SK-N-SH (cell line): ENCODE measurements at regions not wholly inside any gene's neighbourhood (a gene's known extent, or its start where the extent isn't known, plus 50 kb on each side); places are given as distances from the start of the nearest gene placed in this dataset.
A peak's percentile ranks its signal among the peaks of the same experiment; 100 is the strongest.

Experiments
- CTCF ChIA-PET: fragments of 300-600, 350-600 bp; formaldehyde crosslinking; extraction: SDS; loops from one replicate; lab custom pipeline; 2021; lab: Yijun Ruan, JAX
- POLR2A ChIA-PET: fragments of 350-600 bp; sonication (Branson Sonifier 250); formaldehyde crosslinking; extraction: SDS; loops from one replicate; lab custom pipeline; 2020; ENCODE audit warnings: antibody characterized with exemption, inconsistent platforms; lab: Yijun Ruan, JAX
- DNase-seq: peaks from one replicate; pipeline ENCODE4 v3.0.0; 2012
- H2AFZ ChIP-seq: fragments of 200-600 bp; sonication (generic); 2 replicates; pipeline ENCODE4 v1.8.1; 2016; ENCODE audit warnings: antibody characterized with exemption, mild to moderate bottlenecking, low read depth
- H3F3A ChIP-seq: fragments of 200-600 bp; sonication (generic); replicated peaks from 2 replicates; pipeline ENCODE3; 2016; ENCODE audit warnings: antibody characterized with exemption, mild to moderate bottlenecking; ENCODE audit not compliant: insufficient read depth
- H3K27ac ChIP-seq, 2 experiments: fragments of 200-500 bp in 1 of 2; fragments of 200-600 bp in 1 of 2; sonication (Bioruptor generic) in 1 of 2; sonication (generic), shearing (Covaris generic) in 1 of 2; 2 replicates each; pipeline versions ENCODE4 v1.5.1 to v1.6.1; 2014 to 2016; ENCODE audit warnings: low read depth in 2 of 2, inconsistent platforms in 1 of 2, low read length in 1 of 2, mild to moderate bottlenecking in 1 of 2, mixed read lengths in 1 of 2
- H3K27me3 ChIP-seq: fragments of 200-600 bp; sonication (generic), shearing (Covaris generic); 2 replicates; pipeline ENCODE4 v1.6.1; 2016; ENCODE audit warnings: mixed run types; ENCODE audit not compliant: insufficient read depth
- H3K36me3 ChIP-seq, 2 experiments: fragments of 200-500 bp in 1 of 2; fragments of 200-600 bp in 1 of 2; sonication (Bioruptor generic) in 1 of 2; sonication (generic) in 1 of 2; replicated peaks in 1 of 2; 2 replicates each; pipeline versions ENCODE3 to v1.5.1; 2014 to 2016; ENCODE audit warnings: low read length in 1 of 2, mild to moderate bottlenecking in 1 of 2; ENCODE audit not compliant: insufficient read depth in 2 of 2, control insufficient read depth in 1 of 2
- H3K4me1 ChIP-seq, 2 experiments: fragments of 200-500 bp in 1 of 2; fragments of 200-600 bp in 1 of 2; sonication (Bioruptor generic) in 1 of 2; sonication (generic), shearing (Covaris generic) in 1 of 2; 2 replicates each; pipeline versions ENCODE4 v1.5.1 to v1.6.1; 2014 to 2016; ENCODE audit warnings: low read depth in 1 of 2, low read length in 1 of 2, mixed run types in 1 of 2; ENCODE audit not compliant: insufficient read depth in 2 of 2, control insufficient read depth in 1 of 2
- H3K4me2 ChIP-seq: fragments of 200-600 bp; sonication (generic), shearing (Covaris generic); 2 replicates; pipeline ENCODE4 v1.6.1; 2017; ENCODE audit warnings: mixed run types
- H3K4me3 ChIP-seq, 2 experiments: fragments of 200-500 bp in 1 of 2; fragments of 200-600 bp in 1 of 2; sonication (Bioruptor generic) in 1 of 2; sonication (generic), shearing (Covaris generic) in 1 of 2; 2 replicates each; pipeline versions ENCODE4 v1.5.1 to v1.8.1; 2014 to 2016; ENCODE audit warnings: low read depth in 2 of 2, inconsistent platforms in 1 of 2, low read length in 1 of 2, mild to moderate bottlenecking in 1 of 2, mixed read lengths in 1 of 2, moderate library complexity in 1 of 2
- H3K79me2 ChIP-seq: fragments of 200-600 bp; sonication (generic); 2 replicates; pipeline ENCODE4 v1.8.1; 2017; ENCODE audit warnings: mild to moderate bottlenecking; ENCODE audit not compliant: insufficient read depth
- H3K9ac ChIP-seq: fragments of 200-600 bp; sonication (generic); 2 replicates; pipeline ENCODE4 v1.6.1; 2017; ENCODE audit warnings: mixed run types
- H3K9me2 ChIP-seq: fragments of 200-600 bp; sonication (generic); 2 replicates; pipeline ENCODE4 v1.6.1; 2017; ENCODE audit warnings: mixed run types
- H3K9me3 ChIP-seq: fragments of 200-600 bp; sonication (generic); 2 replicates; pipeline ENCODE4 v1.6.1; 2017; ENCODE audit warnings: mixed run types, mild to moderate bottlenecking, moderate library complexity
- H4K20me1 ChIP-seq: fragments of 200-600 bp; sonication (generic); 2 replicates; pipeline ENCODE4 v1.6.1; 2017; ENCODE audit warnings: mild to moderate bottlenecking, mixed run types; ENCODE audit not compliant: insufficient read depth
- CHD2 ChIP-seq: fragments of 150-350 bp; IDR thresholded peaks from 2 replicates; pipeline ENCODE4 v1.6.1; 2018; ENCODE audit warnings: low read length; ENCODE audit not compliant: partially characterized antibody
- ELF1 ChIP-seq: IDR thresholded peaks from 2 replicates; pipeline ENCODE4 v1.4.0; 2012
- EP300 ChIP-seq, 2 experiments: IDR thresholded peaks; 2 replicates each; pipeline versions ENCODE4 v1.4.0 to v1.6.1; 2012; ENCODE audit warnings: borderline replicate concordance in 1 of 2, low read depth in 1 of 2, low read length in 1 of 2
- EZH2phosphoT487 ChIP-seq: fragments of 200-600 bp; sonication (generic); IDR thresholded peaks from 2 replicates; pipeline ENCODE4 v1.6.1; 2017; ENCODE audit warnings: low read depth, mixed run types, mild to moderate bottlenecking, antibody characterized with exemption, moderate library complexity, borderline replicate concordance
- FOXJ3 ChIP-seq: sonication (generic); formaldehyde crosslinking; IDR thresholded peaks from 2 replicates; pipeline ENCODE4 v1.5.1; 2020; ENCODE audit warnings: mild to moderate bottlenecking, missing genetic modification reagents
- FOXM1 ChIP-seq: IDR thresholded peaks from 2 replicates; pipeline ENCODE4 v1.4.0; 2012; ENCODE audit warnings: low read depth, mild to moderate bottlenecking
- GABPA ChIP-seq: IDR thresholded peaks from 2 replicates; pipeline ENCODE4 v1.4.0; 2012; ENCODE audit warnings: low read depth, mild to moderate bottlenecking
- GATA2 ChIP-seq: sonication (generic); formaldehyde crosslinking; IDR thresholded peaks from 2 replicates; pipeline ENCODE4 v1.5.0; 2020; ENCODE audit warnings: mild to moderate bottlenecking, missing genetic modification reagents
- JUND ChIP-seq: IDR thresholded peaks from 2 replicates; pipeline ENCODE4 v1.4.0; 2012
- MAX ChIP-seq: IDR thresholded peaks from 2 replicates; pipeline ENCODE4 v1.4.0; 2012; ENCODE audit warnings: low read depth
- MXI1 ChIP-seq: IDR thresholded peaks from 2 replicates; pipeline ENCODE4 v1.6.1; 2012; ENCODE audit warnings: mild to moderate bottlenecking, low read depth, low read length, improper control_type of control experiment
- NFIC ChIP-seq: IDR thresholded peaks from 2 replicates; pipeline ENCODE4 v1.4.0; 2012; ENCODE audit warnings: borderline replicate concordance
- POLR2AphosphoS5 ChIP-seq: IDR thresholded peaks from 2 replicates; pipeline ENCODE4 v1.6.1; 2012; ENCODE audit warnings: low read depth, low read length
- RCOR1 ChIP-seq: fragments of 150-350 bp; IDR thresholded peaks from 2 replicates; pipeline ENCODE4 v1.6.1; 2017; ENCODE audit warnings: antibody characterized with exemption, low read length
- RFX5 ChIP-seq: IDR thresholded peaks from 2 replicates; pipeline ENCODE4 v1.6.1; 2012; ENCODE audit warnings: mild to moderate bottlenecking, improper control_type of control experiment, low read length
- SMC3 ChIP-seq: IDR thresholded peaks from 2 replicates; pipeline ENCODE4 v1.6.1; 2012; ENCODE audit warnings: low read depth, low read length, improper control_type of control experiment
- TAF1 ChIP-seq: IDR thresholded peaks from 2 replicates; pipeline ENCODE4 v1.6.1; 2012; ENCODE audit warnings: low read depth, mild to moderate bottlenecking, low read length, moderate library complexity, borderline replicate concordance
- TEAD4 ChIP-seq: IDR thresholded peaks from 2 replicates; pipeline ENCODE4 v1.4.0; 2012; ENCODE audit warnings: mild to moderate bottlenecking, borderline replicate concordance; ENCODE audit not compliant: insufficient read depth
- WGBS: methylation state at CpG from one replicate; pipeline ENCODE4 v1.1.6; 2017; ENCODE audit warnings: low lambda C conversion rate; 5-methylcytosine and 5-hydroxymethylcytosine counted together
- TF ChIP-seq, protein P1 (sequence below): IDR thresholded peaks from 2 replicates; pipeline ENCODE4 v1.4.0; 2012; ENCODE audit warnings: low read depth, borderline replicate concordance
- TF ChIP-seq, protein P2 (sequence below): fragments of 150-350 bp; IDR thresholded peaks from 2 replicates; pipeline ENCODE4 v1.6.1; 2016; ENCODE audit warnings: mild to moderate bottlenecking, low read depth, low read length
- TF ChIP-seq, protein P3 (sequence below): fragments of 200-600 bp; sonication (generic); IDR thresholded peaks from 2 replicates; pipeline ENCODE4 v1.6.1; 2017; ENCODE audit warnings: antibody characterized with exemption, mild to moderate bottlenecking, moderate library complexity
- TF ChIP-seq, protein P4 (sequence below): IDR thresholded peaks from 2 replicates; pipeline ENCODE4 v1.6.1; 2012; ENCODE audit warnings: mild to moderate bottlenecking, low read depth, low read length, moderate library complexity

DNA sequence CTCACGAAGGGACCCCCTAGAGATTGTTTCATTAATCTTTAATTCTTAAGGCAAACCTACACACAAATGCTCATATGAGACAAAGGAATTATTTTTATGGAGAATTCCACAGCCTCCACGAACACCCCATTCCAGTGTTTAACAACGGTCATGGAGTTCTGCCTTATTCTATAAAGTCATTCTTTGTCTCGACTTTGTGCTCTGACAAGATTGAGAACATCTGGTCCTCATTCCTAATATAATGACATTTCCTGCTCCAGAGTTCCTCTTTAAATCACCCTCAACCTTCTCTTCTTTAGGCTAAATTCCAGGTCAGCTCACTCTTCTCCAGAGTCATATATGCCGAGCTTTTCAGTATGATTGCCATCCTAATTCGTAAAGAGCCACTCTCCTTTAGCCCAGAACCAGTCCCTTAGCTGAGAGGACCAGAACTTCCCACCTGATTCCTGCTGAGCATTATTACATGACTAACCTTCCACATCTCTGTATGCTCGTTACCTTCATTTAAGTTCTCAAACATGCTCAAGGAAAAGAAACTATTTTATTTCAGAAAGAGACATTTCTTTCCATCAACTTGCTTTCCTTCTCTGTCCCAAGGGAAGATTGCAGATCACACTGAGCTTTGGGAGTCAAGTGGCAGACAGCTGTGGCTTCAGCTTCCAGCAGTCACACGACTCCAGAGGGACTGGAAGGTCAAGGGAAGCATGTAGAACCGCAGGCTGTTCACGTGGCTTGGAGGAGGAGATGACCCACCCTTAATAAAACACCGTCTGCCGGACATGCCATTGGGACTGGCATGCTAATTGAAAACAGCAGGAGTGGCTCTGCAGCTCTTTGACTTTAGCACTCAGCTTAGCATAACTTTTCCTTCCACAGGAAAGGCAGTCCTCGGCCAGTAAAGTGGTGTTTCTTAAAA lies 467.1 kb upstream of the HSF2 start:
- no peaks in the 10 kb centered on the region for H3K9me2 ChIP-seq
- POLR2A ChIA-PET: no interaction called here
- H3K4me1 ChIP-seq: peaks cover 11 to 22% of the 10 kb centered on the region in 2 experiments; a peak in 3 of 4 replicates
- peak; percentile 62 for DNase-seq
- H3K4me3 ChIP-seq: peak overlapping the region in 1 of 2 experiments; percentile 31; a peak in 2 of 4 replicates
- H3K9ac ChIP-seq: peak overlapping the region; percentile 43; the same call in 1 of the 2 replicates
- no peaks in the 10 kb centered on the region for H3K9me3 ChIP-seq
- no peaks in the 10 kb centered on the region for H3K36me3 ChIP-seq
- H3K79me2 ChIP-seq: no peaks in the 10 kb centered on the region
- 17% methylated on average over 13 of the region's 13 CpGs for WGBS
- peak overlapping the region; percentile 70 for H3K4me2 ChIP-seq
- H2AFZ ChIP-seq: peak overlapping the region; percentile 53
- H4K20me1 ChIP-seq: no peaks in the 10 kb centered on the region
- peak overlapping the region; percentile 91 to 98 for H3K27ac ChIP-seq
- CTCF ChIA-PET: interaction anchor here (0.7 to 1.2 kb wide), 3 partner anchors 12 to 501 kb away, joined by 3 to 4 read pairs (median 3); no protein-coding TSS in a partner anchor
- H3F3A ChIP-seq: peaks cover 6% of the 10 kb centered on the region
- H3K27me3 ChIP-seq: no peaks in the 10 kb centered on the region
- TF ChIP-seq EZH2phosphoT487 (no peak), RFX5 (no peak), JUND (peak; percentile 73), TAF1 (peak; percentile 78; the same call in 1 of the 2 replicates), RCOR1 (peak; percentile 99), NFIC (peak; percentile 78), ELF1 (no peak), GATA2 (CRISPR knock-in tag) (no peak), FOXM1 (peak; percentile 86; the same call in 1 of the 2 replicates), CHD2 (peak; percentile 81), POLR2AphosphoS5 (peak; percentile 87), EP300 (IDR thresholded peaks at IDR 0.05; ENCODE audit: borderline replicate concordance in 1 of 2, low read depth in 1 of 2, low read length in 1 of 2) (peak; percentile 90 to 96), FOXJ3 (CRISPR knock-in tag) (no peak), MXI1 (peak; percentile 80; the same call in 1 of the 2 replicates), MAX (peak; percentile 97), TEAD4 (peak; percentile 93), GABPA (0 out of 2 replicates have a peak, but pooled peaks have one; percentile 20), SMC3 (no peak)
- TF ChIP-seq, protein P1, sequence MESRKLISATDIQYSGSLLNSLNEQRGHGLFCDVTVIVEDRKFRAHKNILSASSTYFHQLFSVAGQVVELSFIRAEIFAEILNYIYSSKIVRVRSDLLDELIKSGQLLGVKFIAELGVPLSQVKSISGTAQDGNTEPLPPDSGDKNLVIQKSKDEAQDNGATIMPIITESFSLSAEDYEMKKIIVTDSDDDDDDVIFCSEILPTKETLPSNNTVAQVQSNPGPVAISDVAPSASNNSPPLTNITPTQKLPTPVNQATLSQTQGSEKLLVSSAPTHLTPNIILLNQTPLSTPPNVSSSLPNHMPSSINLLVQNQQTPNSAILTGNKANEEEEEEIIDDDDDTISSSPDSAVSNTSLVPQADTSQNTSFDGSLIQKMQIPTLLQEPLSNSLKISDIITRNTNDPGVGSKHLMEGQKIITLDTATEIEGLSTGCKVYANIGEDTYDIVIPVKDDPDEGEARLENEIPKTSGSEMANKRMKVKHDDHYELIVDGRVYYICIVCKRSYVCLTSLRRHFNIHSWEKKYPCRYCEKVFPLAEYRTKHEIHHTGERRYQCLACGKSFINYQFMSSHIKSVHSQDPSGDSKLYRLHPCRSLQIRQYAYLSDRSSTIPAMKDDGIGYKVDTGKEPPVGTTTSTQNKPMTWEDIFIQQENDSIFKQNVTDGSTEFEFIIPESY: peak; percentile 66; the same call in 1 of the 2 replicates
- TF ChIP-seq, protein P2, sequence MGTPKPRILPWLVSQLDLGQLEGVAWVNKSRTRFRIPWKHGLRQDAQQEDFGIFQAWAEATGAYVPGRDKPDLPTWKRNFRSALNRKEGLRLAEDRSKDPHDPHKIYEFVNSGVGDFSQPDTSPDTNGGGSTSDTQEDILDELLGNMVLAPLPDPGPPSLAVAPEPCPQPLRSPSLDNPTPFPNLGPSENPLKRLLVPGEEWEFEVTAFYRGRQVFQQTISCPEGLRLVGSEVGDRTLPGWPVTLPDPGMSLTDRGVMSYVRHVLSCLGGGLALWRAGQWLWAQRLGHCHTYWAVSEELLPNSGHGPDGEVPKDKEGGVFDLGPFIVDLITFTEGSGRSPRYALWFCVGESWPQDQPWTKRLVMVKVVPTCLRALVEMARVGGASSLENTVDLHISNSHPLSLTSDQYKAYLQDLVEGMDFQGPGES: no peak
- TF ChIP-seq, protein P3, sequence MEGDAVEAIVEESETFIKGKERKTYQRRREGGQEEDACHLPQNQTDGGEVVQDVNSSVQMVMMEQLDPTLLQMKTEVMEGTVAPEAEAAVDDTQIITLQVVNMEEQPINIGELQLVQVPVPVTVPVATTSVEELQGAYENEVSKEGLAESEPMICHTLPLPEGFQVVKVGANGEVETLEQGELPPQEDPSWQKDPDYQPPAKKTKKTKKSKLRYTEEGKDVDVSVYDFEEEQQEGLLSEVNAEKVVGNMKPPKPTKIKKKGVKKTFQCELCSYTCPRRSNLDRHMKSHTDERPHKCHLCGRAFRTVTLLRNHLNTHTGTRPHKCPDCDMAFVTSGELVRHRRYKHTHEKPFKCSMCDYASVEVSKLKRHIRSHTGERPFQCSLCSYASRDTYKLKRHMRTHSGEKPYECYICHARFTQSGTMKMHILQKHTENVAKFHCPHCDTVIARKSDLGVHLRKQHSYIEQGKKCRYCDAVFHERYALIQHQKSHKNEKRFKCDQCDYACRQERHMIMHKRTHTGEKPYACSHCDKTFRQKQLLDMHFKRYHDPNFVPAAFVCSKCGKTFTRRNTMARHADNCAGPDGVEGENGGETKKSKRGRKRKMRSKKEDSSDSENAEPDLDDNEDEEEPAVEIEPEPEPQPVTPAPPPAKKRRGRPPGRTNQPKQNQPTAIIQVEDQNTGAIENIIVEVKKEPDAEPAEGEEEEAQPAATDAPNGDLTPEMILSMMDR: no peak
- TF ChIP-seq, protein P4, sequence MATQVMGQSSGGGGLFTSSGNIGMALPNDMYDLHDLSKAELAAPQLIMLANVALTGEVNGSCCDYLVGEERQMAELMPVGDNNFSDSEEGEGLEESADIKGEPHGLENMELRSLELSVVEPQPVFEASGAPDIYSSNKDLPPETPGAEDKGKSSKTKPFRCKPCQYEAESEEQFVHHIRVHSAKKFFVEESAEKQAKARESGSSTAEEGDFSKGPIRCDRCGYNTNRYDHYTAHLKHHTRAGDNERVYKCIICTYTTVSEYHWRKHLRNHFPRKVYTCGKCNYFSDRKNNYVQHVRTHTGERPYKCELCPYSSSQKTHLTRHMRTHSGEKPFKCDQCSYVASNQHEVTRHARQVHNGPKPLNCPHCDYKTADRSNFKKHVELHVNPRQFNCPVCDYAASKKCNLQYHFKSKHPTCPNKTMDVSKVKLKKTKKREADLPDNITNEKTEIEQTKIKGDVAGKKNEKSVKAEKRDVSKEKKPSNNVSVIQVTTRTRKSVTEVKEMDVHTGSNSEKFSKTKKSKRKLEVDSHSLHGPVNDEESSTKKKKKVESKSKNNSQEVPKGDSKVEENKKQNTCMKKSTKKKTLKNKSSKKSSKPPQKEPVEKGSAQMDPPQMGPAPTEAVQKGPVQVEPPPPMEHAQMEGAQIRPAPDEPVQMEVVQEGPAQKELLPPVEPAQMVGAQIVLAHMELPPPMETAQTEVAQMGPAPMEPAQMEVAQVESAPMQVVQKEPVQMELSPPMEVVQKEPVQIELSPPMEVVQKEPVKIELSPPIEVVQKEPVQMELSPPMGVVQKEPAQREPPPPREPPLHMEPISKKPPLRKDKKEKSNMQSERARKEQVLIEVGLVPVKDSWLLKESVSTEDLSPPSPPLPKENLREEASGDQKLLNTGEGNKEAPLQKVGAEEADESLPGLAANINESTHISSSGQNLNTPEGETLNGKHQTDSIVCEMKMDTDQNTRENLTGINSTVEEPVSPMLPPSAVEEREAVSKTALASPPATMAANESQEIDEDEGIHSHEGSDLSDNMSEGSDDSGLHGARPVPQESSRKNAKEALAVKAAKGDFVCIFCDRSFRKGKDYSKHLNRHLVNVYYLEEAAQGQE: peak; percentile 55; the same call in 1 of the 2 replicates
